CD4-positive, alpha-beta memory T cell (primary cell): ENCODE measurements at regions not wholly inside any gene's neighbourhood (a gene's known extent, or its start where the extent isn't known, plus 50 kb on each side); places are given as distances from the start of the nearest gene placed in this dataset.

Experiments
- CTCF ChIA-PET: fragments of 350-600 bp; sonication (Branson Sonifier 250); formaldehyde crosslinking; loops from one replicate; lab custom pipeline; 2021; ENCODE audit warnings: inconsistent platforms; ENCODE audit not compliant: partially characterized antibody; lab: Charles Lee
- POLR2A ChIA-PET: fragments of 350-600 bp; sonication (Branson Sonifier 250); formaldehyde crosslinking; loops from one replicate; lab custom pipeline; 2021; ENCODE audit not compliant: partially characterized antibody; lab: Charles Lee
- DNase-seq, 5 donors: peaks; one replicate each; pipeline versions ENCODE4 v3.0.0 to v3.0.0-alpha.2; 2020 to 2022; ENCODE audit warnings: mixed read lengths in 1 of 5
- H3K27ac ChIP-seq: one replicate; pipeline ENCODE4 v1.7.0; 2013; ENCODE audit warnings: low read depth, low read length
- H3K27me3 ChIP-seq: 2 replicates; pipeline ENCODE4 v1.7.0; 2013; ENCODE audit warnings: mild to moderate bottlenecking, low read length, moderate library complexity; ENCODE audit not compliant: insufficient read depth
- H3K36me3 ChIP-seq: 2 replicates; pipeline ENCODE4 v1.7.0; 2013; ENCODE audit warnings: mild to moderate bottlenecking, low read length, moderate library complexity; ENCODE audit not compliant: insufficient read depth
- H3K4me1 ChIP-seq: 2 replicates; pipeline ENCODE4 v1.7.0; 2013; ENCODE audit warnings: mild to moderate bottlenecking, low read length, moderate library complexity; ENCODE audit not compliant: insufficient read depth
- H3K4me3 ChIP-seq, 2 donors: one replicate each; pipeline ENCODE4 v1.7.0; 2013; ENCODE audit warnings: low read length in 2 of 2, mild to moderate bottlenecking in 1 of 2
- H3K9me3 ChIP-seq, 2 donors: one replicate each; pipeline ENCODE4 v1.7.0; 2013; ENCODE audit warnings: low read length in 2 of 2, control low read depth in 1 of 2; ENCODE audit not compliant: control insufficient read depth in 1 of 2
- H3K27ac Mint-ChIP-seq, 7 donors: one replicate each; pipeline ENCODE4 v1.8.0; 2020 to 2021; ENCODE audit warnings: mixed read lengths in 7 of 7, mild to moderate bottlenecking in 6 of 7, inconsistent platforms in 3 of 7, moderate library complexity in 3 of 7
- H3K27me3 Mint-ChIP-seq, 2 donors: one replicate each; pipeline ENCODE4 v1.8.0; 2020 to 2021; ENCODE audit warnings: mixed read lengths in 2 of 2
- H3K36me3 Mint-ChIP-seq, 2 donors: one replicate each; pipeline ENCODE4 v1.8.0; 2020 to 2021; ENCODE audit warnings: mixed read lengths in 2 of 2, inconsistent platforms in 1 of 2, mild to moderate bottlenecking in 1 of 2
- H3K4me1 Mint-ChIP-seq, 4 donors: one replicate each; pipeline ENCODE4 v1.8.0; 2020 to 2021; ENCODE audit warnings: mixed read lengths in 4 of 4, mild to moderate bottlenecking in 1 of 4
- H3K4me3 Mint-ChIP-seq, 8 donors: one replicate each; pipeline ENCODE4 v1.8.0; 2020 to 2021; ENCODE audit warnings: mixed read lengths in 8 of 8, mild to moderate bottlenecking in 7 of 8, moderate library complexity in 6 of 8, inconsistent platforms in 3 of 8
- H3K9me3 Mint-ChIP-seq, 8 donors: one replicate each; pipeline ENCODE4 v1.8.0; 2020 to 2021; ENCODE audit warnings: mixed read lengths in 8 of 8, mild to moderate bottlenecking in 5 of 8, inconsistent platforms in 3 of 8, moderate library complexity in 1 of 8
- intact Hi-C: fragments of 100-400 bp; cut with micrococcal nuclease; formaldehyde crosslinking; loops from one replicate; pipeline ENCODE4 v1.15.1; 2023

- POLR2A ChIA-PET: no interaction called here
Observed at GRCh38 chr11:130672911-130673310, 224.5 kb downstream of the ADAMTS15 start.

GRCh38 chr11:130673698-130674097 is 225.3 kb downstream of the ADAMTS15 start:
- ChIA-PET CTCF (interaction anchor here (0.9 kb wide), 1 partner anchor 12 kb away, joined by 3 read pairs; no protein-coding TSS in a partner anchor), POLR2A (no interaction called here)
- Mint-ChIP-seq H3K4me1 (no peaks in the 10 kb centered on the region), H3K9me3 (peaks cover 0 to 12% (median 6%) of the 10 kb centered on the region in 8 donors), H3K4me3 (no peak overlapping the region), H3K27me3 (peaks cover 3 to 10% of the 10 kb centered on the region in 2 donors), H3K27ac (no peak overlapping the region), H3K36me3 (no peaks in the 10 kb centered on the region)
- no peak overlapping the region for H3K4me3 ChIP-seq
- H3K27ac ChIP-seq: no peak overlapping the region
- DNase-seq: no peak
- H3K27me3 ChIP-seq: no peaks in the 10 kb centered on the region
- H3K36me3 ChIP-seq: no peaks in the 10 kb centered on the region
- intact Hi-C loops: no loop called here
- no peaks in the 10 kb centered on the region for H3K4me1 ChIP-seq
- no peaks in the 10 kb centered on the region for H3K9me3 ChIP-seq

More at GRCh38 chr11:130672911-130673310, 224.5 kb downstream of the ADAMTS15 start:
- intact Hi-C loops: no loop called here
- no peaks in the 10 kb centered on the region for H3K4me1 ChIP-seq
- Mint-ChIP-seq H3K27me3 (peaks cover 5 to 10% of the 10 kb centered on the region in 2 donors), H3K4me1 (no peaks in the 10 kb centered on the region), H3K27ac (no peak overlapping the region), H3K9me3 (peaks cover 0 to 5% (median under 1%) of the 10 kb centered on the region in 8 donors), H3K4me3 (no peak overlapping the region), H3K36me3 (no peaks in the 10 kb centered on the region)
- no peaks in the 10 kb centered on the region for H3K27me3 ChIP-seq
- no peak for DNase-seq
- no peak overlapping the region for H3K4me3 ChIP-seq
- H3K9me3 ChIP-seq: no peaks in the 10 kb centered on the region
- no peak overlapping the region for H3K27ac ChIP-seq
- CTCF ChIA-PET: interaction anchor here (0.9 kb wide), 1 partner anchor 11 kb away, joined by 3 read pairs; no protein-coding TSS in a partner anchor
- H3K36me3 ChIP-seq: no peaks in the 10 kb centered on the region

DNA sequence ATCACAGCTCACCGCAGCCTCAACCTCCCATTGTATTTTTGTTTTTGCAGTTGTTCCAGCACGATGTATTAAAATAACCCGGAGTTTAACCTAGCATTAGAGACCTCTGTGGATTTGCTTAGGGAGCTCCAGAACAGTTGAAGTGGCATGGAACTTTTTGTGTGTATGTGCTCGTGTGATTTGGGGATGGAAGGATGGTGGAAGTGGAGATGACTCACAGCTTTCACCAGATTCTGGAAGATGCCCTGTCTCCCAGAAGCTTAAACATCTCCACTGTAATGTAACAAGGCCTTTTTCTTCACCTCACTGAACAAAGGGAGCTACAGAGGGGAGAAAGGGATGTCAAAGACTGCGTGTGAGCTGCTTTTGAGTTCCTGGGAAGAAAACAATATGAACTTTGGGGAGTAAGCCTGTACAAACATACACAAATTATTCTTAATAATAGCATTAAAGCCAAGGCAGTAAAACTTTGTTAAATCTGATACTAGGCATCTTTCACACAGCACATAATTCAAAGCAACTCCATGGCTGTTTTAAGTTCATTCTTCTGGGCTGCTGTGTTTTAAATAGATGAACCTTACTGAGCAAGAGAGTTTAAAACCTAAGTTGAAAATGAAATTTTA is 226.4 kb downstream of the ADAMTS15 start:
- Histone ChIP-seq H3K9me3 (no peaks in the 10 kb centered on the region), H3K27ac (no peak overlapping the region), H3K27me3 (no peaks in the 10 kb centered on the region), H3K4me1 (no peaks in the 10 kb centered on the region), H3K36me3 (no peaks in the 10 kb centered on the region), H3K4me3 (no peak overlapping the region)
- Mint-ChIP-seq H3K36me3 (peaks cover 0 to 5% of the 10 kb centered on the region in 2 donors), H3K27ac (no peak overlapping the region), H3K4me1 (no peaks in the 10 kb centered on the region), H3K9me3 (peaks cover 0 to 23% (median 15%) of the 10 kb centered on the region in 8 donors), H3K27me3 (peaks cover 3 to 10% of the 10 kb centered on the region in 2 donors), H3K4me3 (no peak overlapping the region)
- CTCF ChIA-PET: no interaction called here
- POLR2A ChIA-PET: no interaction called here
- DNase-seq: no peak
- intact Hi-C loops: no loop called here

DNA sequence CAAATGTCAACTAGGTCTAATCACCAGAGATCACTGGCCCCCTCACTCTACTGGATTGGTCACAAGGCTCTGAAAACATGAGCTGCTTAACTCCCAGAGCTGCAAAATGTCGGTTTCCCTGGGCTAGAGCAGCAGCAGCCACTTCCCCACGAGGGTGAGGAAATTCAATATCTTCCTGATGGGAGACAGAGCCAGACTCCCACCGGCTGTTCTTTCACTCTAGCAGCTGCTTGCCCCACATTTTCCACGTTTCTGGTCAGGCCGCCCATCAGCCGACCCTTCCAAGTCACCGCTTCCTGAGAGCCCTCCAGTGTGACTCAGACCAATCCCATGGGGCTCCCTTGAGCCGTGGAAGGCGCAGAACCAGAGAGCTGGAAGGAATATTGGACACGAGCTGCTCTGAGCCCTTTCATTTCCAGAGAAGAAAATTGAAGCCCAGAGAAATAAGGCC is 227.0 kb downstream of the ADAMTS15 start:
- no peak overlapping the region for H3K4me3 ChIP-seq
- no peaks in the 10 kb centered on the region for H3K27me3 ChIP-seq
- ChIA-PET POLR2A (no interaction called here), CTCF (no interaction called here)
- no peak overlapping the region for H3K27ac ChIP-seq
- no peaks in the 10 kb centered on the region for H3K36me3 ChIP-seq
- H3K9me3 Mint-ChIP-seq: peaks cover 0 to 25% (median 16%) of the 10 kb centered on the region in 8 donors
- H3K4me1 ChIP-seq: no peaks in the 10 kb centered on the region
- no peaks in the 10 kb centered on the region for H3K9me3 ChIP-seq
- H3K27ac Mint-ChIP-seq: no peak overlapping the region
- peaks cover 3 to 10% of the 10 kb centered on the region in 2 donors for H3K27me3 Mint-ChIP-seq
- intact Hi-C loops: no loop called here
- H3K4me3 Mint-ChIP-seq: no peak overlapping the region
- H3K36me3 Mint-ChIP-seq: peaks cover 0 to 5% of the 10 kb centered on the region in 2 donors
- DNase-seq: no peak
- H3K4me1 Mint-ChIP-seq: no peaks in the 10 kb centered on the region

DNA sequence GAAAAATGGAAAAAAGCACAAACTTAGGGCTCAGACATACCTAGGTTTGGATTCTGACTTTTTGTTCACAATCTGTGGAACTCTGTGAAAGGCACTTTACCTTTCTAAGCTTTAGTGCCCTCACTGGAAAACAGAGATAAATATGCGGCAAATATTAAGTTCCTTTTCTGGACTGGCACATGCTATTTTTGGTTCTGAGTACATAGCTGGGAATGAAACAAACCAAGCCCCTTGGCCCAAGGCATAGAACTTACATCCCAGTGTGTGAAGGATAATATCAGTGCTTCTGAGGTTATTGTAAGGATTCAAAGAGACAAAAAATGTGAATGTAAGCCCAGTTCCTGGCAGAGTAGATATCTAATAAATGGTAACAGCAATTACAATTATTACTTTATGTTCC is 227.5 kb downstream of the ADAMTS15 start:
- no peak overlapping the region for H3K27ac ChIP-seq
- no peak for DNase-seq
- Mint-ChIP-seq H3K4me1 (no peaks in the 10 kb centered on the region), H3K9me3 (peaks cover 0 to 28% (median 18%) of the 10 kb centered on the region in 8 donors), H3K27me3 (peaks cover 3 to 7% of the 10 kb centered on the region in 2 donors), H3K36me3 (peaks cover 0 to 5% of the 10 kb centered on the region in 2 donors), H3K27ac (no peak overlapping the region), H3K4me3 (no peak overlapping the region)
- H3K36me3 ChIP-seq: no peaks in the 10 kb centered on the region
- no peaks in the 10 kb centered on the region for H3K27me3 ChIP-seq
- CTCF ChIA-PET: no interaction called here
- no peak overlapping the region for H3K4me3 ChIP-seq
- H3K4me1 ChIP-seq: no peaks in the 10 kb centered on the region
- POLR2A ChIA-PET: no interaction called here
- H3K9me3 ChIP-seq: no peaks in the 10 kb centered on the region
- intact Hi-C loops: no loop called here

- Mint-ChIP-seq H3K36me3 (peaks cover 0 to 5% of the 10 kb centered on the region in 2 donors), H3K9me3 (peaks cover 0 to 33% (median 20%) of the 10 kb centered on the region in 8 donors), H3K27ac (no peak overlapping the region), H3K4me3 (no peak overlapping the region), H3K27me3 (peaks cover 3 to 7% of the 10 kb centered on the region in 2 donors), H3K4me1 (no peaks in the 10 kb centered on the region)
- Histone ChIP-seq H3K27ac (no peak overlapping the region), H3K4me3 (no peak overlapping the region), H3K4me1 (no peaks in the 10 kb centered on the region), H3K36me3 (no peaks in the 10 kb centered on the region), H3K27me3 (no peaks in the 10 kb centered on the region), H3K9me3 (no peaks in the 10 kb centered on the region)
- ChIA-PET CTCF (no interaction called here), POLR2A (no interaction called here)
- no peak for DNase-seq
- intact Hi-C loops: no loop called here
Observed at GRCh38 chr11:130677486-130678153, 229.2 kb downstream of the ADAMTS15 start.

- intact Hi-C loops: no loop called here
- POLR2A ChIA-PET: no interaction called here
- no peak for DNase-seq
- H3K4me1 Mint-ChIP-seq: no peaks in the 10 kb centered on the region
- H3K36me3 Mint-ChIP-seq: peaks cover 0 to 5% of the 10 kb centered on the region in 2 donors
- no peak overlapping the region for H3K4me3 Mint-ChIP-seq
- peaks cover 0 to 33% (median 20%) of the 10 kb centered on the region in 8 donors for H3K9me3 Mint-ChIP-seq
- Histone ChIP-seq H3K27ac (no peak overlapping the region), H3K9me3 (no peaks in the 10 kb centered on the region), H3K27me3 (no peaks in the 10 kb centered on the region), H3K4me1 (no peaks in the 10 kb centered on the region), H3K36me3 (no peaks in the 10 kb centered on the region), H3K4me3 (no peak overlapping the region)
- peak overlapping the region in 1 of 7 donors; percentile 25 for H3K27ac Mint-ChIP-seq
- CTCF ChIA-PET: no interaction called here
- H3K27me3 Mint-ChIP-seq: peaks cover 3 to 7% of the 10 kb centered on the region in 2 donors
Observed at GRCh38 chr11:130679247-130679646, 230.8 kb downstream of the ADAMTS15 start.
